Suprapubic skin (tissue), 4 donors: ENCODE measurements at regions not wholly inside any gene's neighbourhood (a gene's known extent, or its start where the extent isn't known, plus 50 kb on each side); places are given as distances from the start of the nearest gene placed in this dataset.

Experiments used
- DNase-seq, 2 donors: peaks; one replicate each; pipeline ENCODE4 v3.0.0-alpha.2; 2019; ENCODE audit warnings: low spot score in 2 of 2
- H3K27ac ChIP-seq: fragments of 200-600 bp; sonication (generic); one replicate; pipeline ENCODE4 v1.5.1; 2019
- H3K27me3 ChIP-seq: fragments of 200-600 bp; sonication (generic); one replicate; pipeline ENCODE4 v1.5.1; 2019
- H3K36me3 ChIP-seq: fragments of 200-600 bp; sonication (generic); one replicate; pipeline ENCODE4 v1.5.1; 2019
- H3K4me1 ChIP-seq: fragments of 200-600 bp; sonication (generic); one replicate; pipeline ENCODE4 v1.5.1; 2019
- H3K4me3 ChIP-seq: fragments of 200-600 bp; sonication (generic); one replicate; pipeline ENCODE4 v1.5.1; 2019; ENCODE audit warnings: mild to moderate bottlenecking
- H3K9me3 ChIP-seq: fragments of 200-600 bp; sonication (generic); one replicate; pipeline ENCODE4 v1.5.1; 2019
- CTCF ChIP-seq, 2 donors: fragments of 200-600 bp in 1 of 2; fragments of 450-650 bp in 1 of 2; sonication (generic) in 1 of 2; IDR thresholded peaks; one replicate each; pipeline ENCODE4 v1.5.1; 2016 to 2019; ENCODE audit warnings: antibody characterized with exemption in 2 of 2, mild to moderate bottlenecking in 1 of 2, moderate library complexity in 1 of 2
- EP300 ChIP-seq: sonication (generic); formaldehyde crosslinking; IDR thresholded peaks from one replicate; pipeline ENCODE4 v1.6.1; 2017; ENCODE audit warnings: antibody characterized with exemption
- POLR2A ChIP-seq, 2 donors: fragments of 450-650 bp; IDR thresholded peaks; one replicate each; pipeline ENCODE4 v1.6.1; 2017; ENCODE audit warnings: antibody characterized with exemption in 2 of 2, mild to moderate bottlenecking in 2 of 2, moderate library complexity in 2 of 2
- POLR2AphosphoS5 ChIP-seq, 3 donors: sonication (generic); formaldehyde crosslinking; IDR thresholded peaks; one replicate each; pipeline ENCODE4 v1.6.1; 2017; ENCODE audit warnings: antibody characterized with exemption in 3 of 3
- WGBS: methylation state at CpG from one replicate; pipeline ENCODE4 v1.1.5; 2018; 5-methylcytosine and 5-hydroxymethylcytosine counted together

GRCh38 chr3:46090161-46090591 is 62.9 kb upstream of the XCR1 start:
- Histone ChIP-seq H3K4me3 (no peak overlapping the region), H3K27me3 (no peaks in the 10 kb centered on the region), H3K36me3 (no peaks in the 10 kb centered on the region), H3K27ac (peak overlapping the region; percentile 60), H3K9me3 (no peaks in the 10 kb centered on the region), H3K4me1 (peaks cover 13% of the 10 kb centered on the region)
- TF ChIP-seq POLR2AphosphoS5 (IDR thresholded peaks at IDR 0.05), result no peak
- no peak for DNase-seq
- WGBS, result 57% methylated on average over 4 of the region's 4 CpGs

- H3K4me3 ChIP-seq, result no peak overlapping the region
- H3K27me3 ChIP-seq, result no peaks in the 10 kb centered on the region
- TF ChIP-seq POLR2A (IDR thresholded peaks at IDR 0.05), result no peak
- no peak for TF ChIP-seq CTCF (IDR thresholded peaks at IDR 0.05)
- no peak for TF ChIP-seq EP300
- peak in 2 of 3 donors; percentile 36 to 63 for TF ChIP-seq POLR2AphosphoS5 (IDR thresholded peaks at IDR 0.05)
- H3K36me3 ChIP-seq, result no peaks in the 10 kb centered on the region
- no peaks in the 10 kb centered on the region for H3K9me3 ChIP-seq
- peak overlapping the region; percentile 60 for H3K27ac ChIP-seq
- peak; percentile 77 to 82 for DNase-seq
- WGBS, result 98% methylated on average over 5 of the region's 5 CpGs
- H3K4me1 ChIP-seq, result peaks cover 15% of the 10 kb centered on the region
These were observed 62.1 kb upstream of the XCR1 start for GRCh38 chr3:46089237-46090011.

GRCh38 chr3:46087871-46088270 is 60.6 kb upstream of the XCR1 start:
- TF ChIP-seq EP300, result no peak
- no peak for TF ChIP-seq CTCF (IDR thresholded peaks at IDR 0.05)
- no peak for TF ChIP-seq POLR2A (IDR thresholded peaks at IDR 0.05)
- TF ChIP-seq POLR2AphosphoS5 (IDR thresholded peaks at IDR 0.05), result no peak
- Histone ChIP-seq H3K27me3 (no peaks in the 10 kb centered on the region), H3K4me1 (peaks cover 26% of the 10 kb centered on the region), H3K27ac (no peak overlapping the region), H3K9me3 (no peaks in the 10 kb centered on the region), H3K4me3 (no peak overlapping the region), H3K36me3 (no peaks in the 10 kb centered on the region)
- WGBS, result 67% methylated on average over 3 of the region's 3 CpGs
- no peak for DNase-seq

- Histone ChIP-seq H3K27ac (no peak overlapping the region), H3K4me3 (no peak overlapping the region), H3K4me1 (peaks cover 34% of the 10 kb centered on the region), H3K9me3 (no peaks in the 10 kb centered on the region), H3K36me3 (no peaks in the 10 kb centered on the region), H3K27me3 (no peaks in the 10 kb centered on the region)
- DNase-seq, result no peak
- WGBS, result 86% methylated on average over 5 of the region's 5 CpGs
- TF ChIP-seq EP300 (no peak), POLR2AphosphoS5 (IDR thresholded peaks at IDR 0.05) (no peak), POLR2A (IDR thresholded peaks at IDR 0.05) (no peak), CTCF (IDR thresholded peaks at IDR 0.05) (no peak)
These were observed 59.7 kb upstream of the XCR1 start for GRCh38 chr3:46086986-46087385.

GRCh38 chr3:46086083-46086437 is 58.8 kb upstream of the XCR1 start:
- H3K9me3 ChIP-seq, result no peaks in the 10 kb centered on the region
- WGBS, result 94% methylated on average over 4 of the region's 4 CpGs
- H3K27ac ChIP-seq, result no peak overlapping the region
- DNase-seq, result no peak
- TF ChIP-seq CTCF (IDR thresholded peaks at IDR 0.05) (no peak), EP300 (no peak), POLR2A (IDR thresholded peaks at IDR 0.05) (no peak)
- no peak overlapping the region for H3K4me3 ChIP-seq
- H3K36me3 ChIP-seq, result no peaks in the 10 kb centered on the region
- H3K4me1 ChIP-seq, result peaks cover 38% of the 10 kb centered on the region
- no peaks in the 10 kb centered on the region for H3K27me3 ChIP-seq
